ENCODE measurements at regions not wholly inside any gene's neighbourhood (a gene's known extent, or its start where the extent isn't known, plus 50 kb on each side); places are given as distances from the start of the nearest gene placed in this dataset.

GRCh38 chr1:90488451-90488850 is 228.7 kb downstream of the BARHL2 start:
- no peak for TF ChIP-seq CTCF (IDR thresholded peaks at IDR 0.05; ENCODE audit: low read depth, low read length, missing control alignments)
- H3K4me3 ChIP-seq (replicated peaks; ENCODE audit: low read depth, low read length), result no peak overlapping the region
- DNase-seq (ENCODE audit: extremely low read depth, low read depth), result no peak

- H3K4me3 ChIP-seq (replicated peaks; ENCODE audit: low read depth, low read length), result no peak overlapping the region
- no peak for DNase-seq (ENCODE audit: extremely low read depth, low read depth)
- TF ChIP-seq CTCF (IDR thresholded peaks at IDR 0.05; ENCODE audit: low read depth, low read length, missing control alignments), result no peak
Observed at GRCh38 chr1:90486996-90487395, 230.1 kb downstream of the BARHL2 start.

- H3K4me3 ChIP-seq (replicated peaks; ENCODE audit: low read depth, low read length), result no peak overlapping the region
- no peak for TF ChIP-seq CTCF (IDR thresholded peaks at IDR 0.05; ENCODE audit: low read depth, low read length, missing control alignments)
- DNase-seq (ENCODE audit: extremely low read depth, low read depth), result no peak
Observed at GRCh38 chr1:90486134-90486824, 230.8 kb downstream of the BARHL2 start.

- H3K4me3 ChIP-seq (replicated peaks; ENCODE audit: low read depth, low read length), result no peak overlapping the region
Observed at GRCh38 chr1:90480271-90480835, 236.7 kb downstream of the BARHL2 start.

GRCh38 chr1:90476994-90477393 is 240.1 kb downstream of the BARHL2 start:
- no peak for DNase-seq (ENCODE audit: extremely low read depth, low read depth)
- TF ChIP-seq CTCF (IDR thresholded peaks at IDR 0.05; ENCODE audit: low read depth, low read length, missing control alignments), result no peak
- no peak overlapping the region for H3K4me3 ChIP-seq (replicated peaks; ENCODE audit: low read depth, low read length)

More at GRCh38 chr1:90480271-90480835, 236.7 kb downstream of the BARHL2 start:
- no peak for DNase-seq (ENCODE audit: extremely low read depth, low read depth)
- TF ChIP-seq CTCF (IDR thresholded peaks at IDR 0.05; ENCODE audit: low read depth, low read length, missing control alignments), result no peak

GRCh38 chr1:90476411-90476810 is 240.7 kb downstream of the BARHL2 start:
- no peak for TF ChIP-seq CTCF (IDR thresholded peaks at IDR 0.05; ENCODE audit: low read depth, low read length, missing control alignments)
- no peak overlapping the region for H3K4me3 ChIP-seq (replicated peaks; ENCODE audit: low read depth, low read length)
- DNase-seq (ENCODE audit: extremely low read depth, low read depth), result no peak

Measured in HFF-Myc (cell line).